Mesothelial cell of epicardium (in vitro differentiated cells): ENCODE measurements at regions not wholly inside any gene's neighbourhood (a gene's known extent, or its start where the extent isn't known, plus 50 kb on each side); places are given as distances from the start of the nearest gene placed in this dataset.

Experiments used
- DNase-seq, 2 experiments: peaks; one replicate each; pipeline ENCODE4 v3.0.0; 2021; ENCODE audit warnings: low spot score in 2 of 2; ENCODE audit not compliant: unreplicated experiment in 2 of 2
- H3K27ac Mint-ChIP-seq: 2 replicates; pipeline ENCODE4 v1.8.0; 2021; ENCODE audit warnings: mixed read lengths
- H3K27me3 Mint-ChIP-seq: 2 replicates; pipeline ENCODE4 v1.8.0; 2021; ENCODE audit warnings: low read depth, mixed read lengths
- H3K36me3 Mint-ChIP-seq: 2 replicates; pipeline ENCODE4 v1.8.0; 2021; ENCODE audit warnings: mixed read lengths
- H3K4me1 Mint-ChIP-seq: 2 replicates; pipeline ENCODE4 v1.8.0; 2021; ENCODE audit warnings: mixed read lengths
- H3K4me3 Mint-ChIP-seq: 2 replicates; pipeline ENCODE4 v1.8.0; 2021; ENCODE audit warnings: mild to moderate bottlenecking, moderate library complexity, mixed read lengths
- H3K9me3 Mint-ChIP-seq: 2 replicates; pipeline ENCODE4 v1.8.0; 2021; ENCODE audit warnings: mixed read lengths
- CTCF ChIP-seq: fragments of 200-600 bp; sonication (generic); IDR thresholded peaks from one replicate; pipeline ENCODE4 v1.5.0; 2021; ENCODE audit warnings: antibody characterized with exemption; ENCODE audit not compliant: unreplicated experiment

GRCh38 chr3:147130461-147130860 is 275.9 kb downstream of the ZIC4 start:
- no peak overlapping the region for H3K27ac Mint-ChIP-seq
- no peaks in the 10 kb centered on the region for H3K27me3 Mint-ChIP-seq
- no peak for TF ChIP-seq CTCF
- H3K4me3 Mint-ChIP-seq, result no peak overlapping the region
- no peak for DNase-seq
- H3K9me3 Mint-ChIP-seq, result peaks cover 29% of the 10 kb centered on the region
- no peaks in the 10 kb centered on the region for H3K36me3 Mint-ChIP-seq
- no peaks in the 10 kb centered on the region for H3K4me1 Mint-ChIP-seq

- H3K27ac Mint-ChIP-seq, result no peak overlapping the region
- H3K4me1 Mint-ChIP-seq, result no peaks in the 10 kb centered on the region
- H3K9me3 Mint-ChIP-seq, result peaks cover 29% of the 10 kb centered on the region
- no peaks in the 10 kb centered on the region for H3K27me3 Mint-ChIP-seq
- TF ChIP-seq CTCF, result no peak
- no peak overlapping the region for H3K4me3 Mint-ChIP-seq
- no peaks in the 10 kb centered on the region for H3K36me3 Mint-ChIP-seq
- DNase-seq, result no peak
These were observed 276.7 kb downstream of the ZIC4 start for GRCh38 chr3:147129665-147130064.

GRCh38 chr3:147122350-147122749 is 284.0 kb downstream of the ZIC4 start:
- H3K9me3 Mint-ChIP-seq, result peaks cover 5% of the 10 kb centered on the region
- no peak for TF ChIP-seq CTCF
- DNase-seq, result no peak
- H3K4me1 Mint-ChIP-seq, result peaks cover 2% of the 10 kb centered on the region
- H3K27ac Mint-ChIP-seq, result no peak overlapping the region
- H3K27me3 Mint-ChIP-seq, result peaks cover 5% of the 10 kb centered on the region
- no peaks in the 10 kb centered on the region for H3K36me3 Mint-ChIP-seq
- H3K4me3 Mint-ChIP-seq, result no peak overlapping the region

- Mint-ChIP-seq H3K9me3 (no peaks in the 10 kb centered on the region), H3K36me3 (no peaks in the 10 kb centered on the region), H3K27me3 (peaks cover 5% of the 10 kb centered on the region), H3K27ac (no peak overlapping the region), H3K4me3 (no peak overlapping the region), H3K4me1 (peaks cover 2% of the 10 kb centered on the region)
- DNase-seq, result no peak
- no peak for TF ChIP-seq CTCF
These were observed 286.4 kb downstream of the ZIC4 start for GRCh38 chr3:147119989-147120388.

- Mint-ChIP-seq H3K27me3 (peaks cover 5% of the 10 kb centered on the region), H3K9me3 (no peaks in the 10 kb centered on the region), H3K36me3 (no peaks in the 10 kb centered on the region), H3K27ac (no peak overlapping the region), H3K4me3 (no peak overlapping the region), H3K4me1 (peaks cover 2% of the 10 kb centered on the region)
- DNase-seq, result no peak
- no peak for TF ChIP-seq CTCF
These were observed 287.0 kb downstream of the ZIC4 start for GRCh38 chr3:147119346-147119745.

- no peak for DNase-seq
- Mint-ChIP-seq H3K9me3 (no peaks in the 10 kb centered on the region), H3K4me3 (no peak overlapping the region), H3K27ac (no peak overlapping the region), H3K27me3 (peaks cover 5% of the 10 kb centered on the region), H3K36me3 (no peaks in the 10 kb centered on the region), H3K4me1 (peaks cover 2% of the 10 kb centered on the region)
- no peak for TF ChIP-seq CTCF
These were observed 287.7 kb downstream of the ZIC4 start for GRCh38 chr3:147118611-147119010.
